HT-29 (cell line): ENCODE measurements at regions not wholly inside any gene's neighbourhood (a gene's known extent, or its start where the extent isn't known, plus 50 kb on each side); places are given as distances from the start of the nearest gene placed in this dataset.
"Not testable (repeated sequence)": the region's sequence is repeated elsewhere in the genome, so short reads cannot be mapped to it uniquely, and the experiment has no call there.

Experiments used
- DNase-seq: peaks from one replicate; pipeline ENCODE4 v3.0.0-alpha.2; 2015; ENCODE audit warnings: low spot score

- DNase-seq, result peak; percentile 24
These were observed 442.7 kb upstream of the POM121L12 start for GRCh38 chr7:52592698-52593097.

- no peak for DNase-seq
These were observed 448.7 kb upstream of the POM121L12 start for GRCh38 chr7:52586704-52587103.

GRCh38 chr7:52584041-52584440, 451.4 kb upstream of the POM121L12 start:
- DNase-seq, result no peak

GRCh38 chr7:52573141-52573540, 462.3 kb upstream of the POM121L12 start:
- DNase-seq, result not testable (repeated sequence)

- DNase-seq, result no peak
These were observed 464.4 kb upstream of the POM121L12 start for GRCh38 chr7:52571026-52571425.

DNA sequence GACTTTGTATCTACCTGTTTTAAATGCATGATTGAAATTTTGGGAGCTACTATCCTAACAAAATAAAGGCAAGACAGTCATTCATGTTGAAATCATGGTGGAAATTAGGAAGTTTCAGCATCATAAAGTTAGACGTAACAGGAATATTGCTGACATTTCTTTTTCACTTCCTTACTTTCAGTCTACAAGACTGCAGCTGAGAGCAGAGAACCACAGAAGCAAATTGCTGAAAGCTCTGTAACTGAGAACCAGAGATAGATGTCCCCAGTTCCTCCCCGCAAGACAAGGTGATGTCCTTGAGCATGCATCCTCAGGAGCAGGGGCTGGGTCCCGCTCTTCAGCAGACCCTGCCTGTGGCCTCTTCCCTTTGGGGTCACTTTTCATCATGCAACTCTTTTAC, 466.3 kb upstream of the POM121L12 start:
- DNase-seq, result no peak

GRCh38 chr7:52565974-52566373, 469.5 kb upstream of the POM121L12 start:
- DNase-seq, result no peak

GRCh38 chr7:52555805-52556204, 479.6 kb upstream of the POM121L12 start:
- no peak for DNase-seq

GRCh38 chr7:52547308-52547910, 488.0 kb upstream of the POM121L12 start:
- DNase-seq, result peak; percentile 19

DNA sequence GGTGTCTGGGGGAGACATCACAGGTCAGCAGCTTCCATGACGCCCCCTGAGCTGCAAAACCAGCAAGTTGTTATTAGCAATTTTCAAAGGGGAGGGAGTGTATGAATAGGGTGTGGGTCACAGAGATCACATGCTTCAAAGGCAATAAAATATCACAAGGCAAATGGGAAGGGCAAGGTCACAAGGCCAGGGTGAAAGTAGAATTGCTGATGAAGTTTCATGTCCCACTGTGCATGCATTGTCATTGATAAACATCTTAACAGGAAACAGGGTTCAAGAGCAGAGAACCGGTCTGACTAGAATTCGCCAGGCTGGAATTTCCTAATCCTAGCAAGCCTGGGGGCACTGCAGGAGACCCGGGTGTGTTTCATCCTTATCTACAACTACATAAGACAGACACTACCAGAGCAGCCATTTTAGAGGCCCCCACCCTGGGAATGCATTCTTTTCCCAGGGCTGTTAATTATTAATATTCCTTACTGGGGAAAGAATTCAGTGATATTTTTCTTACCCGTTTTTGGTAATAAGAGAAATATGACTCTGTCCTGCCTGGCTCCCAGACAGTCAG, 494.2 kb upstream of the POM121L12 start:
- peak; percentile 4 for DNase-seq

DNA sequence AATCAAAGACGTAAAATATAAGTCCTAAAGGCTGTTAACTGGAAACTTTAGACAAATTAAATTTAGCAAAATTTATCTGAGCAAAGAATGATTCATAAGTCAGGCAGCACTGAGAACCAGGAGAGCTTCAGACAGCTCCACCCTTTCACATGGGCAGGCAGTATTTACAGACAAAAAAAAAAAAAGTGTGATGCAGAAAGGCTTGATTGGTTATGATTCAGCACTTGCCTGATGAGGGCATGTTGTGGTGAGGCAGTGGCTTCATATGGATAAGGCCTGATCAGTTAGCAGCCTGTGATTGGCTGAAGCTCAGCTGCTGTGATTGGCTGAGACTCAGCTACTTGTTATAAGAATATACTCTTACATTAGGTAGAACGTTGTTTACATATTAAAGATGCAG, 495.4 kb upstream of the POM121L12 start:
- DNase-seq, result peak; percentile 50

GRCh38 chr7:52539414-52539813, 496.0 kb upstream of the POM121L12 start:
- DNase-seq, result no peak

DNA sequence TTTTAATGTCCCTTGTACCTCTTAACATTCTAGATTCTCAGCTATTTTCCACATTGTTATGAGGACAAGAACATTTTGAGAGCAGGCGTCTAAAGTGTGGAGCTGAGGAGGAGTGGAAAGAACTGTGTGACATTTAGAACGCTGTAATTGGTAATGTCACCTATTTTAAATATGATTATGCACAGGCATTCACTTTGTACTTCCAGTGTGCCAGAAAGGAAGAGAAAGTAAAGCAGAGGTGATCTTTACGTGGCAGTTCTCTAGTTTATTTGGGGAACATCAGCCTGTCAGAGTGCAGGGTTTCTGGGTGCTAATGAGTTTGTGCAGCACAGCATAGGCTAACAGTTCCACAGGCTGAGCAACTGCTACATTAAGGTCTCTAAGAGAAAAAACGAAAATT, 498.4 kb upstream of the POM121L12 start:
- no peak for DNase-seq

- DNase-seq, result no peak
These were observed 509.6 kb upstream of the POM121L12 start for GRCh38 chr7:52525772-52526341.

GRCh38 chr7:52518869-52519268, 516.6 kb upstream of the POM121L12 start:
- DNase-seq, result no peak

DNA sequence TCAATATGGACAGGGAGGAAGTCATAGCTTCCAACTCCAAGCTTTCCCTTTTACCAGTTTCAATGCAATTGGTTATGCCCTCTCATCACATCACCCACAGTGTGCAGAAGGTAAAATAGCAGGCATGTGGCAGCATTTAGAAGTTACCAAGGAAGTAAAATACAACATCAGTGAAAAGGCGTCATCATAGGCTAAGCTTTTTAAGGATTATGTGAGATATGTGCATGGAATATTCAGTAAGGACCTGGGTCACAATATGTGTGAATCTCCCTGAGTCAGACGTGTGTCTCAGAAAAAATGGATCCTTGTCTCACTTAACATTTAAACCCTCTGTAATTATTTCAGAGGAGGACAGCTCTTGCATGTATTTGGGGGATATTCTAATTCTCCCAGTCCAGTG, 522.8 kb upstream of the POM121L12 start:
- DNase-seq, result no peak

DNA sequence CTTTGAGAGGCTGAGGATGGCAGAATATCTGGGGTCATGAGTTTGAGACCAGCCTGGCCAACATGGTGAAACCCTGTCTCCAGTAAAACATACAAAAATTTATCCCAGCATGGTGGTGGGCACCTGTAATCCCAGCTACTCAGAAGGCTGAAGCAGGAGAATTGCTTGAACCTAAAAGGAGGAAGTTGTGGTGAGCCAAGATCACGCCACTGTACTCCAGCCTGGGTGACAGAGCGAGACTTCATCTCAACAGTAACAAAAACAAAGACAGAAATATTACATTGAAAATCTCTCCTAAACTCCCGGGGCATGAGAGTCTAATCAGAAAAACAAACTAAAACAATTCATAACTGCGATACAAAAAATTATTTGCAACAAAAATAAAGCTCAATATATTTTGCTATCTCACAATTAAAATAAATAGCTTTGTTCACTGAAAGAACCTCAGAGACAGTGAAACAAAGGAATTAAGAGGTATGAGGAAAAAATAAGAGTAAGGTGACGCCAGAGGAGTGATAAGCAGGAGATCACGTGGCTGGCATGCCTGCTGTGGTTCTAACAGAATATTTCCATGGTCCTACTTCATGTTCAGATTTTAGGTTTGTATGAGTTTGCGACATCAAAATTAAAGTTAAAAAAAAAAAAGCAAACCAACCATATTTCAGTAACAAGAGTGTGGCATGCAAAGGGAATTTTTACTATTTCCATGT, 527.7 kb upstream of the POM121L12 start:
- no peak for DNase-seq

GRCh38 chr7:52506325-52506724, 529.1 kb upstream of the POM121L12 start:
- no peak for DNase-seq

DNA sequence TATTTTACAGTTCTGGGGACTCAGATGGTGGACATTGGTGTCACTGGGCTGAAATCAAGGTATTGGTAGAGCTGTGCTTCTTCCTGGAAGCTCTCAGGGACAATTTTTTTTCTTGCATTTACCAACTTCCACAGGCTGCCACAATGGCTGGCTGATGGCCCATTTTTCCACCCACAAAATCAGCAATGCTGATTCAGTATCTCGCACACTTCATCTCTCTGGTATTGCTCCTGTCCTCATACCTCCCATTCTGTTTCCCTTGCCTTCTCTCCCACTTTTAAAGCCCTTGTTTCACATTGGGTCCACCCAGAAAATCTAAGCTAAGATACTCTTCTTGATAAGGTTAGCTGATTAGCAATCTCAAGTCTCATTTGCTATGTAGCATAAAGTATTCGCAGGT, 530.9 kb upstream of the POM121L12 start:
- no peak for DNase-seq

DNA sequence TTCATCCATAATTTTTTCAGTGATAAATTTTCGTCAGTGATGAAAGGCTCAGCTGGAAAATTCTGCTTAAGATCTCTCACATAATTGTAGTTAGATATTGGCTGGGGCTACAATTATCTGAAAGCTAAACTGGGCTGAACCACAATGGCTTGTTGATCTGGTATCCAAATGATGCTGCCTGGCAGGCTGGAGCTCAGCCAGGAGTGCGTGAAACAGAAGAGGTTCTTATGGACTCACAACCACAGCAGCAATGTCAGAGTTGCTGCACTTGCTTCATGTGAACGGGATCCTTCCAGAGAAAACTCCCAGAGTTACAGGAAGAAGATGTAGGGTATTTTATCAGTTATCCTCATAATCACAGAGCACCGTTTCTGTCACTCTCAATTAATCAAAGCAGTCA, 533.2 kb upstream of the POM121L12 start:
- no peak for DNase-seq

GRCh38 chr7:52501696-52502095, 533.7 kb upstream of the POM121L12 start:
- DNase-seq, result no peak

- no peak for DNase-seq
These were observed 534.6 kb upstream of the POM121L12 start for GRCh38 chr7:52500841-52501240.

- DNase-seq, result no peak
These were observed 537.1 kb upstream of the POM121L12 start for GRCh38 chr7:52498366-52498765.
